Ammon's horn (tissue), 1 donor: ENCODE measurements at regions not wholly inside any gene's neighbourhood (a gene's known extent, or its start where the extent isn't known, plus 50 kb on each side); places are given as distances from the start of the nearest gene placed in this dataset.

Source experiments
- DNase-seq: peaks from one replicate; pipeline ENCODE4 v3.0.0-alpha.2; 2016; ENCODE audit warnings: low spot score

DNA sequence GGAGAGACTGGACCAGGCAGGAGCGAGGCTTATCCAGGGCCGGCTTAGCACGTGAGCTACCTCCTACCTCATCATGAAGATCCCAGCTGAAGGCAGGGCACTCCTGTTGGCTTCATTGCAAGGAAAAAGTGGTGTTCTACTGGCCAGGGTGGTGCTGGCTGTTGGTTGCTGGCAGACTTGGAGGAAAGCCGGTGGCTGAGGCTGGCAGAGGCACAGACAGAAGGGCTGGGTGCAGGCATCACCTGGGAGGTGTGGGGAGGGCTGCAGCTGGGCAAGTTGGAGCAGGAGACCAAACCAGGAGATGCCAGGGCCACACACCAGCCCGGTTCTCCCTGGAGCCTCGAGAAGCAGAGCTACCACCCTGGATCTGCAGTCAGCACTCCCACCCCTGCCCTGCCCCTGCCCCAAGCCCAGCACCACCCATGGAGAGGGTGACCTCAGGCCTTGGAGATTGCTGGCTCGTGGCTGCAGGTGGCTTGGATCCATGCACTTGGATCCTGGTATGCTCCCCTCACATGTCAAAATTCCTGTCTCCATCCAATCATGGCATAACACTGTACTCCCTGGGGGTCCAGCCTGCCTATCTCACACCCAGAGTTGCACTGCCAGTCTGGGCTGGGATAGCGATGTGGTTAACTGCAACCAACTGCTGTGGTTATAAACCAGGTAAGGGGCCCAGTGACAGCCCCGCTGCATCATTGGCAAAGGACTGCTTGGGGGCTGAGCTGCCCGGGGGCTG lies 49.7 kb downstream of the GLI2 start:
- DNase-seq = no peak

DNA sequence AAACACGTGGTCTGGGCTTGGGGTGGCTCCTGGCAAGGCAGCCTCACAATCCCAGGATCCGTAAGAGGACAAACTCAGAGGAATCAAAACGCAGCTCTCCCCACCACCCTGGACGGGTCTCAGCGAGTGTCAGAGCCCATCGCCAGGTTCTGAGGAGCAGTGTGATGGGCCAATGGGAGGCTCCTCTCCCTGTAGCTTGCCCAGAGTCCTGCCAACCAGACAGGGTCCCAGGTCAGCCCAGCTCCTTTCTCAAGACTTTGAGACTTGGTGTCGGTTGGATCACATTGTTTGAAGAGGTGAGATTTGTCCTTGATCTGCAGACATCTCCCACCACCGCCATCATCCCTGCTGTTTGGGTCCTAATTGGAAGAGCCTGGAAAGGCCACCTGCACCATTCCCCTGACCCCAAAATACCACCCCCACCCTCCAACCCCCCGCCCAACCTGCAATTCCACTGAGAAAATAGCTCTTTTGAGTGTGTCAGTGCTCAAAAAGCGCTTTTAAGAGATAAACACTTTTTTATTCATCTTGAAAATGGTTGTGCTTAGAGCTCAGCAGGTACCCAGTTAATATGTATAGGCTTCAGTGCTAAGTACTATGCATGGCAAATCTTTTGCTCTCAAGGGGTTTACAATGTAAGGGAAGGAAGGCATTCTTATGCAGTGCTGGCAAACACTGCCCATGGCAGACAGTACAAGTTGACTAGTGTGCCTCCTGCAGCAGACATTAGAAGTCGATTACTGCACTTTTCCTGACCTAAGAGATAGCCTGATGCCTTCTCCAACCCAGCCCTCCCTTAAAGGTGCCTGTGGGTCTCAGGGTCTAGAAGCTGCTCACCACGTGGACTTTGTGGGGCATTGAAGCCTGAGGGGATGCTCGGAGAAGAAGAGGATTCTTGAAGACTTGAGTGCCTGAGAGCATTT lies 50.6 kb downstream of the GLI2 start:
- DNase-seq = no peak

DNA sequence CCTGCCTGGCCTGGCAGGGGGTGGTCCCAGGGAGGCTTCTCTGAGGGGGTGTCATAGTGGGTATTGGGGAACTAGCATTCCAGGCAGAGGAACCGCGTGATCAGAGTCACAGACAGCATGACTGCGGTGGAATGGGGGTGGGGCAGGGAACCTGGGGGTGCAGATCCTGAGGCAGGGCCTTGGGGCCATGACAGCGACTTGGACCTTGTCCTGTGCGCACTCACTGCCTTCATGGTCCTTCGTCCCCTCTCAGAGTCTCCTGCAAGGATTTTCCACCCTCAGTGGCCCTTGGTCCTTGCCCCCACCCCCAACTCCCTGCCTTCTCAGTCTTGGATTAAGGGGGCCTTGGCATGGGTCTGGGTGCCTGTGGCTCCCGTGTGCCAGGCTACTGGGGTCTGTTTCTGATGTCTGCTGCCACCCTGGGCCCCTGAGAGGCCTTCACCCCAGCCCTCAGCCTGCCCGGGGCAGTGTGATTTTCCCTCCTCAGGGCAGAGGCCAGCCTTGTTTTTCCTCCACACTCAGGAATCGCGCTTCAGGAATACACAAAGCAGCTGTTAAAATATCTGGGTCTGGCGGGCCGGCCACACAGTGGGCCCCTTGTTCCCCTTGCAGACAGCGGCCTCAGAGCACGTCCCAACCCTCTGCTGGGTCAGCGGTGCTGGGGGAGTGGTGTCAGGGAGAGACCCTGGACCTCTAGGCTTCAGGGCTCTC lies 51.6 kb downstream of the GLI2 start:
- DNase-seq = no peak

DNA sequence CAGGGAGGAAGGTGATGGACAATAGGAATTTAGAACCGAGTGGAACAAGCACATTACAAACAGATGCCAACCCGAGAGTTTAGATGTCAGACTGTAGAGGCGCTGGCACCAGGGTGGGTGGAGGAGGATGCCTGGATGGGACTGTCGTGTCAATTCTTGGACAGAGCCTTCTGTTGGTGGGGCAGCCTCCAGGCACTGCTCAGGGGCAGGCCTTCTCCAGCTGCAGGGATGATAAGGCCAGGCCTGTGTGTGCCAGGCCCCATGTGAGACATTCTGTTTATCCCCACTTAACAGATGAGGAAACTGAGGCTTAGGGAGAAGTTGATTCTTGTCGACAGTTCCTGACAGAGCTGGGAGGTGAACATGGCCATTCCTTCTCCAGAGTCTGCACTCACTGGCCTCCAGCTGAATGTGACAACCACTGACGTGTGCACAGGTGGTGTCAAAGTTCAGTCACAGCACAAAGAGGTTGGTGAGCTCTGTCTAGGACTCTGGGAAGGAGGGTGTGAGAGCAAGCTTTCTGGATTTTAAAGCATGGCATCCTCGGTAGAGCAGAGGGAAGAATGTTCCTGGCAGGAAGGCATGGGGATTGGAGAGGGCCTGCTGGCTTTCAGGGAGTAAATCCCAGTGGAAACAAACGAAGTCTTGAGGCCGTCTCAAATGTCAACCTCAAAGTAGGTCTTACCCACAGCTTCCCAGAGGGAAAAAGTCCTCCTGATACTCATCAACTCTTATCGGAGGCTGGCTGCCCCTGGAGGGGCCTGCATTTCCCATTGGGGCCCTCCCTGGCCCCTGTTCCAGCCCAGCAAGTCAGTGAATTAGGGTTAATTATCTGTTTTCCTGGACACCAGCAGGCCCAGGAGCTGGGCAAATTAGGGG lies 52.4 kb downstream of the GLI2 start:
- no peak for DNase-seq

DNA sequence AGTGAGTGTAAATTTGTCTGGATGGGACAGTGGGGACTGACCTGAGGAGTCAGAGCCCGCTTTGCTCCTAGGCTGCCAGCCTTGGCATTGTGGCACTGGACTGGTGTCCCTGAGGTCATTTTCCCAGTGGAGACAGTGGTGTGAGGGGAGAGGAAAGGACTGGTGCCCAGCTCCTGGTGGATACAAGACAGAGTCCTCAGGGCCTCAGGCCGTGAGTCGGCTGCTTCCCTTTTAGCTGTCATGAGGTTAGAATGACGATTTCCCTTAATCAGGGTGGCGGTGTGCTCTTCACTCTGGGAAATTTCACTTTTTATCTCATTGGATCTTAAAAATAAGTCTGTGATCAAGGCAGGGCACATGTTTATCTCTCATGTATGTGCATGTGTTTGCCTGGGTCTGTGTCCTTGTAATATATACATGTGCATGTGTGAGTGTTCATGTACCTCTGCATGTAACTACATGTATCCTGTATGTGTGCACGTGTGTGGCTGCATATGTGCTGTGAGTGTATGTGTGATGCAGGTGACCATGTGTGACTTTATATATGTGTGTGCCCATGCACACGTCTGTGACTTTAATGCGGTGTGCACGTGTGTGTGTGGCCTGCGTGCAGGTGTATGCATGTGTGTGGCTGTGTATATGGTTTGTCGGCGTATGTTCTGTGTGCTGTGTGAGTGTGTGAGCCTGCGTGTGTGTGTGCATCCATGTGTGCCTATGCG lies 55.7 kb downstream of the GLI2 start:
- no peak for DNase-seq

DNA sequence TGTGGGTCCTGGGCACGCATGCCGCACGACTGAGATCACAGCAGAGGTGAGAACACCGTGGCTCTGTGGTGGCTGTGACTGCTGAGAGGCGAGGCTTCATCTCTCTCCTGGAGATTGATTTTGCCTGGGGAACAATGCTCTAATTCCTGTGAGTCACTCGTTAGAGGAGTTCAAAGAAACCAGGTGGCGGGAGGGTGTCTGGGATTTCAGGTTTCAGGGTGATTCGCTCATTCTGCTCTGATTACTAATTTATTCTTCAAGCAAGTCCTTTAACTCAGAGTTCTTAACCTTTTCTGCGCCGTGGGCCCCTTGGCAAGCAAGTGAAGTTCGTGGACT lies 56.3 kb downstream of the GLI2 start:
- no peak for DNase-seq

DNA sequence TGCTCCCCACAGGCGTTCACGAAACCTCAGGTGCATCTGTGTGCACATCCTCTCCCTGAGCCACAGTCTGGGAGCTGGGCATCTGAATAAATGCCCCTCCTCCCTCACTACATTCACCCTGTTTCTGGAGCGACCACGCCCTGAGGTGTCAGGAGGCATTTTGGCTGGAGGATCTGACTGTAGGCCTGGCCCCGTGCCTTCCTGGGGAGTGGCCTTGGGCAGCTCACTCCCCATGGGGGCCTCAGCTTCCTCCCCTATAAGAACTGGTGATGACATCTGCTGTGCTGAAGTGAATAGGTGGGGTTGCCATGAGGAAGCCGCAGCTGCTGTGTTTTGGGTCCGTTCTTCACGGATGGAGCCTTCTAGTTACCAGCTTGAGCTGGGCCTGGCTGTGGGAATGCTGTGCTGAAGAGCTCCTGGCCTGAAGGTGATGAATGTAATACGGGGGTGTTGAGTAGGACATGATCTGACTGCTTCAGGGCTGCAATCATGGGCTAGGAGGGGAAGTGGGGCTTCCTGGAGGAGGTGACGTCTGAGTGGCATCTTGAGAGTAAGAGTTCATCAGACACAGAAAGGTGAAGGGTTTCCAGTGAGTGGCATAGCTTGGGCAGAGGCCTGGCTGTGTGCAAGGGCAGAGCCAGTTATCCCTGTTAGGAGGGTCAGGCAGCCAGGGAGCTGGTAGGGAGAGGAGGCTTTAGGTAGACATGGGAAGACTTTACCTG lies 58.2 kb downstream of the GLI2 start:
- DNase-seq = no peak

DNA sequence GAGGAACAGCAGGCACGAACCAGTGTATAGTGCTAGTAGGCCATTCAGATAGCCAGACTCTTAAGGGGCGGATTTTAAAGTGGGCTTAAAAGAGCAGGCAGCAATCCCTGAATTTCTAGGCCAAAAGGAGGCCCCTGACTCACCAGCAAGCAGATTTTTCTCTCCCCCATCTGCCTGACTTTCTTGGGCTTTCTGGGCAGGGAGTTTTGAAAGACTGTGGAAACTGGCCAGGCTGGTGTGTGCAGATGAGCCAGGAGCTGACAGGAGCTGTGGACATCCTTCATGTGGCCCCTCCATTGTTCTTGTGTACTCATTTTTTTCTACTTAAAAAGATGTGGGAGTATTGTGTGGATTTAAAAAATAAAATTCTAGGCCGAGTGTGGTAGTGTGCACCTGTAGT lies 59.0 kb downstream of the GLI2 start:
- no peak for DNase-seq

DNA sequence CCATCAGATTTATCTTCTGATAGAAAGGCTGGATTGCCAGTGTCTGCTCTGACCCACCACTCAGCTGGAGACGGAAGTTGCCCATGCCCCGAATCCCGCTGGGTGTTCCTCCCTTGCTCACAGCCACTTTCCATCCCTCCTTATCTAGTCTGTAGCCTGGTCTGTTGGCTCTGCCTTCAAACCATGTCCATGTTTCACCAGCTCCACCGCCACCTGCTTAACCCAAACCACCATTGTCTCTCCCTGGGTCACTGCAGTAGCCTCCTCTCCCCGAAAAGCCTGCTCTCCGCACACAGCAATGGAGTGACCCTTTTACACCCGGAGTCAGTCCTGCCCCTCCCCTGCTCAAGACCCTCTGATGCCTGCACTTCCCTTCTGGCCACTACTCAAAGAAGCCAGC lies 60.4 kb downstream of the GLI2 start:
- no peak for DNase-seq

DNA sequence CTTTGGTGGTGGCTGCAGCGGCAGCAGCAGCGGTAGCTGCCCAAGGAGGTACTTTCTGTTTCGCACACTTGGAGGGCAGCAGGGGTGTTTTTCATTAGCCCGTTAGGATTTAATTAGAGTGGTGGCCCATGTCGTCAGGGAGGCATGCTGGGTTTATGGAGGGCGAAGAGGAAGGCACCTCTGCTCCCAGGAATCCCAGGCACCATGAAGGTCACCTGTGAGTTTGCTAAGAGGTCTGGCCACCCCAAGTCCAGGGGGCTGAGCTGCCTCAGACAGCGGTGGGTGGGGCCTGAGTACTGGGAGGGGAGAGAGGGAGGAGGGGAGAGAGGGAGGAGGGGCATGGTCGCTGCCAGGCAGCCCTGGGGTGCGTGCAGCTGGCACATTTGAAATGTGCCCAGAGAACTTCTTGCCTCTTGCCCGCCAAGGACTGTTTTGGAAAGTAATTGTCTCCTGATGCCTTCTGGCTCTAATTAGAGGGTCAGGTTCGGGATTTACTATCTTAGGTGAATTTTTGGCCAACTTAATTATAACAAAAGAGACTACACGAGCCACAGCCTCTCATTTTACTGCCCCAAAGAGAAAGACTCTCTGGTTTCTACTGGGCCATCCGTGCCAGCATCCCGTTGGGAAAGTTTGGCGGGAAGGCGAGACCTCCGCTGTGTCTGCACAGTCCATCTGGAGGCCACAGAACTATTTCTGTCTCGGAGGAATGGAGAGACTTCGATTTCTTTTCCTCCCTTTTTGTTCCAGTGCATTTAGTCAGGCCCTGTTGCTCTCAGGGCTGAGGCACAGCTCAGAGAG lies 62.0 kb downstream of the GLI2 start:
- no peak for DNase-seq

DNA sequence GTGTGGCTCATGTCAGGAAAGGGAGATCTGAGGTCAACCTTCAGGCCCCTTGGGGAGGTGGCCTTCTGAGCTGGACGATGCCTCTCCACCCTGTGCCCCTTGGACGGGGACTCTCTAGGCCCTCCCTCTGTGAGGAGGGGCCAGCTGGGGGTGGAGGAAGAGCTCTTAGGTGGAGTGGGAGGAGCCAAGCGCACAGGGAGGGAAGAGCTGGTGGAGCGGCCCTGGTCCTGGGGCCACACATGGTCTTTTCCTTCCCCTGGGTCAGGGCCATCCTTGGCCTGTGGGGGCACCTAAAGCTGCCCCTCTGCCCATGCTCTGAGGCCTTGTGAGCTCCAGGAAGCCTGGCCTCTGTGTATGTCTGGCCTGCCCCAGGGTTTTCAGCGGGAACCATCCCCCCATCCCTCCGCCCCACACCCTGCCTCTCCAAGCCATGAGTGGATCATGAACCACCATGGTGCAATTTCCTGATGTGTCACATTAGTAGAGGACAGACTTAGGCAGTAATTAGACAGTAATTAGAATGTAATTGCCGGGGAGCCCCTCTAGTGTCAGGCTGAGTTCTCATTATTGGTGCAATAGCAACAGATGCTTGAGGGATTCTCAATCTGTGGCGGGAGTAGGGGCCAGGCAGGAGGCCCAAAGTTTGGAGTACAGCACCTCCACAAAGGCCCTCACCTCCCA lies 63.0 kb downstream of the GLI2 start:
- DNase-seq = no peak

DNA sequence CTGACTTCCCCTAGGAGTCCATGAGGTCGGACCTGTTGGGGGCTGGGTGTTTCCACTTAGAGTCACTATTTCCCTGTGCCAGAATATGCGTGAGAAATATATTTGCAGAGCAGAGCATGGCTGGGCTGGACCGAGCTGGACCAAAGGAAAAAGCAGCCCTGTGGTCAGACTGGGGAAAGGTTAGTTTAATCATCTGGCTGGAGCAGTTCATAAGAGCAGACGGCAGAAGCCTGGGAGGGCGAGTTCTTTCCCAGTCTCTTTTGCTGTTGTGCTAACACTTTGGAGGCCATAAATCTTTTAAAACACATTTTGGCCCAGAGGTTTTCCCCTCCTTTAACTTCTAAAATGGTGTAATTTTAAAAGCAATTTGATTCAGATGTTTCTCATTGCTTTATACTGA lies 66.5 kb downstream of the GLI2 start:
- no peak for DNase-seq

DNA sequence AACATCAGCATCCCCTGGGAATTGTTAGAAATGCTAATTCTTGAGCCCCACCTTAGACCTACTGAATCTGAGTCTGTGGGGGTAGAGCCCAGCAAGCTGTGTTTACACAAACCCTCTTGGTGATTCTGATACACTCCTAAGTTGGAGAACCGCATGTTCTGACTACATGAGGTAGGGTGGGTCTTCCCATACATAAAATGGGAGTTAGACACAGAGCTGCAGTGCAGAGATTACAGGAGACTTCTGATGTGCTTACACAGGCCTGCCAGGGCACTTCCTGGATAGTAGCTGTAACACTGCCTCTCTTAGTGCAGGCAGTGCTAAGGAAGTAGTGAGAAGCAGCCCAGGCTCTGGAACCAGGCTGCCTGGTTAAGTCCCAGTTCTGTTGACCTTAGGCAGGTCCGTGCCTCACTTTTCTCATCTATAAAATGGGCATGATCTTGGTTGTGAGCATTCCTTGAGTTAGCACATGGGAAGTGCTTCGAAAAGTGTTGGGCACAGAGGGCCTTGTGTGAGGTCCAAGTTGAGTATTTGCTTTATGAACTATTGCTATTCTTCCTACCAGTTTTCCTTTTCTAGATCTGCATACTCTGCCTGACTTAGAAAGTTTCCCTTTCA lies 67.3 kb downstream of the GLI2 start:
- DNase-seq = no peak

DNA sequence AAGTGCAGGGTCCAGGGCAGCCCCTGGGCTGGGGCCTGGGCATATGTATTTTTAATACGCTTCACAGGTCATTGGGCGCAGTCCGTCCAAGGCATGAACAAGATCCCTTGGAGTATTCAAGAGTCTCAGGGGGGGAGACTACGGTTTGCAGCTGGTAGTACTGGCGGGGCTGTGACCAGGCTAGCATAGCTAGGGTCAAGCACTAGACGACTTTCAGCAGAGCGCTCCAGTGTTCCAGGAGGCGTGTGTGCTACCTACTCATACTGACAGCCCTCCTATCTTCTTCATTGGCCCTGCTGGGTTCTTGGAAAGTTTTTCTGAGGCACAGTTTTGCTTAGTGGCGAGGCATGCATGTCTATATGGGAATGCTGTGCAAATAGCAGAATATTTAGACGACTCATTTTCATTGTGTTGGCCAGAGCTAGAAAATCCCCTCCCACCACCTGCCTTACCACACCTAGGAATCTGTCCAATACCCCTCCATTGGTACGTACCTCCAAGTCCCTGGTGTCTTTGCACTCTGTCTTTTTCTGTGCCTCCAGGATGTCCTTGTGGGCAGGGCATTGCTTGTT lies 68.2 kb downstream of the GLI2 start:
- no peak for DNase-seq

DNA sequence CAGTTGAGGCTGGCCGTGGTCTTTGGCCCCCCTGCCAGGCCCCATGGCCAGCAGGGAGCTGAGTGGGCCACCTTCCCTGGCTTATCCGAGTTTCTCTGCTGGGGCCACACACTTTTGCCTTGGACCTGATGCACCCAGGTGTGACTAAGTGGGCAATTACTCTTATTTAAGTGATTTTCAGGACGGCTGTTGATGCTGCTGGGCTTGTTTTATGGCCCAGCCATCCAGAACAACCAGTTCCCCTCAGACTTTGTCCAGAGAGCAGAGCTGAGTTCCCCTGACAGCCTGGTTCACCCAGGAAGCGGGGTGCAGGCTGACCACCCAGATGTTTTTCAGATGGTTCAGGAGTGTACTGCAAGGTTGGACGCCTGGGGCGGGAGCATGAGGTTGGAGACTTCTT lies 68.8 kb downstream of the GLI2 start:
- DNase-seq = no peak

DNA sequence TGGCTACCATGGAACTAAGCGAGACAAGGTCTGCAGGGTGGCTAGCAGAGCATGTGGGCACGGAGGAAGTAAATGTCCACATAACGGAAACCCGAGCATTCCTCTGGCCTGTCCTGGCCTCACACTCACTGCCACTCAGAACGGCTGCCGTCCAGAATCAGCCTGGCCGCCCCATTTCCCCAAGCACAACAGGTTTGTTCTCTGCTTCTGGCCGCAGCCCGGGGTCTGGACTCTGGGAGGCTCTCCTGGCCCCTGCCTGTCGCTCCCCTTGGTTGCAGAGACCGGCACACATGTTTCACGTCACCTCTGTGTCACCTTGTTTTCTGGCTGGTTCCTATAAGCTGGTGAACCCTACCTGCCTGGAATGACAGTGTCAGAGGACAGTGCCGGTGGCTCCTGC lies 69.3 kb downstream of the GLI2 start:
- no peak for DNase-seq

DNA sequence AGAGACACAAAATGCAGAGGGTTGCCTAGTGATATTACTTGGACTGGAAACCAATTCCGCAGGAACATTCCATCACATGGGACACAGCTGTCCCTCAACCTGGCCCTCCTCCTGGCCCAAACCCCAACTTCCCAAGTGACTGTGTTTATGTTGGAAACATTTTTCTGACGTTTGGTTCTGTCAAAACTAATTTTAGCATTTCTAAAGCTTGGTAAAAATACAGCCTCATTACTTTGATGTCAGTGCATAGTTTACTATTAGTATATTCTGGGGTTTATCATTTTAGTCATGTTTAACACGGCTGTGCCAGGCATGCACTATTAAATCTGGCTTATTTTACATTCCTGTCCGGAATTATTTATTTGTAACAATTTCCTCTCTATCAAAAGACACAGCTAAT lies 69.9 kb downstream of the GLI2 start:
- DNase-seq = no peak

DNA sequence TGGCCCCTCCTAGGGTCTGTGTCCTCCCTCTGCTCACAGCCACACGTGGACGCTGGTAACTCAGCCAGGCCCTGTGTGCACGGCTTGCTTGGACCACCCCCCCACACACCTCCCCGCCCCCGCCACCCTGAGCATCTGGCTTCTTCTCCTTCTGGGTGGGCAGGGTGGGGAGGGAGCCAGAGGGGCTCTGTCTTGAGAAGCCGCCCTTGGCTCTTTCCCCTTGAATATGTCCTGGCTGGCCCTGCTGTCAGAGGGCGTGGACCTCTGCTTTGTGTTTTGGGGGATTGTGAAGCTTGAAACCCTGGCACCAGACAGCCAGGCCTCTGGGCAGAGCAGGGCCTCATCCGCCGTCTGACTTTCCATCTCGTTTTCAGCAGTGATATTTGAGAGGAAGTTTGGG lies 72.1 kb downstream of the GLI2 start:
- no peak for DNase-seq
